Thymus (tissue), 11 donors: ENCODE measurements at regions not wholly inside any gene's neighbourhood (a gene's known extent, or its start where the extent isn't known, plus 50 kb on each side); places are given as distances from the start of the nearest gene placed in this dataset.
"Not testable (repeated sequence)": the region's sequence is repeated elsewhere in the genome, so short reads cannot be mapped to it uniquely, and the experiment has no call there.

Experiments
- DNase-seq, 9 donors: peaks; one replicate each; pipeline ENCODE4 v3.0.0-alpha.2; 2013; ENCODE audit warnings: low spot score in 9 of 9, low read depth in 6 of 9, missing footprints in 1 of 9
- H3K27ac ChIP-seq, 2 donors: one replicate each; pipeline ENCODE4 v1.5.1; 2013; ENCODE audit warnings: control low read depth in 1 of 2, low read depth in 1 of 2, low read length in 1 of 2, mild to moderate bottlenecking in 1 of 2, moderate library complexity in 1 of 2
- H3K27me3 ChIP-seq, 2 donors: one replicate each; pipeline ENCODE4 v1.5.1; 2013; ENCODE audit warnings: low read length in 1 of 2; ENCODE audit not compliant: control insufficient read depth in 2 of 2, insufficient read depth in 1 of 2
- H3K36me3 ChIP-seq, 2 donors: one replicate each; pipeline ENCODE4 v1.5.1; 2013; ENCODE audit warnings: low read length in 1 of 2, mild to moderate bottlenecking in 1 of 2, moderate library complexity in 1 of 2; ENCODE audit not compliant: control insufficient read depth in 2 of 2, insufficient read depth in 2 of 2
- H3K4me1 ChIP-seq, 2 donors: one replicate each; pipeline ENCODE4 v1.5.1; 2013; ENCODE audit warnings: low read length in 2 of 2; ENCODE audit not compliant: control insufficient read depth in 2 of 2, insufficient read depth in 2 of 2
- H3K4me3 ChIP-seq, 2 donors: one replicate each; pipeline ENCODE4 v1.5.1; 2013; ENCODE audit warnings: low read length in 2 of 2, control low read depth in 1 of 2, mild to moderate bottlenecking in 1 of 2
- H3K9me3 ChIP-seq, 2 donors: one replicate each; pipeline ENCODE4 v1.5.1; 2013; ENCODE audit warnings: low read length in 1 of 2, mild to moderate bottlenecking in 1 of 2; ENCODE audit not compliant: control insufficient read depth in 2 of 2, insufficient read depth in 1 of 2
- WGBS: extraction: QIAGEN DNeasy Blood & Tissue Kit; methylation state at CpG from one replicate; pipeline ENCODE4 v1.1.7; 2013; 5-methylcytosine and 5-hydroxymethylcytosine counted together
- donor health status: healthy.

GRCh38 chr21:10457765-10458164 is 63.6 kb upstream of the TPTE start:
- H3K27ac ChIP-seq, H3K9me3 ChIP-seq, H3K4me1 ChIP-seq, DNase-seq, H3K36me3 ChIP-seq, H3K4me3 ChIP-seq, H3K27me3 ChIP-seq: not testable (repeated sequence)
- WGBS = 56% methylated on average over 2 of the region's 2 CpGs

- peaks cover 5 to 10% of the 10 kb centered on the region in 2 donors for H3K9me3 ChIP-seq
- H3K4me3 ChIP-seq, DNase-seq, H3K27me3 ChIP-seq, H3K36me3 ChIP-seq, H3K4me1 ChIP-seq, H3K27ac ChIP-seq: not testable (repeated sequence)
- WGBS = 71% methylated on average over 5 of the region's 5 CpGs
Measured at GRCh38 chr21:10460957-10461356, 60.4 kb upstream of the TPTE start.

- not testable (repeated sequence) for H3K36me3 ChIP-seq, H3K27me3 ChIP-seq, H3K4me1 ChIP-seq, H3K27ac ChIP-seq, DNase-seq, H3K4me3 ChIP-seq
- H3K9me3 ChIP-seq = peaks cover 5 to 10% of the 10 kb centered on the region in 2 donors
- 77% methylated on average over 8 of the region's 8 CpGs for WGBS
Measured at GRCh38 chr21:10461445-10461844, 59.9 kb upstream of the TPTE start.

GRCh38 chr21:10463156-10463555 is 58.2 kb upstream of the TPTE start:
- no peaks in the 10 kb centered on the region for H3K4me1 ChIP-seq
- H3K27me3 ChIP-seq = no peaks in the 10 kb centered on the region
- H3K36me3 ChIP-seq = no peaks in the 10 kb centered on the region
- peaks cover 5 to 10% of the 10 kb centered on the region in 2 donors for H3K9me3 ChIP-seq
- no peak overlapping the region for H3K27ac ChIP-seq
- H3K4me3 ChIP-seq = no peak overlapping the region
- DNase-seq = no peak
- 50% methylated on average over 5 of the region's 5 CpGs for WGBS

- Histone ChIP-seq H3K36me3 (no peaks in the 10 kb centered on the region), H3K4me1 (no peaks in the 10 kb centered on the region), H3K4me3 (no peak overlapping the region), H3K27ac (no peak overlapping the region), H3K27me3 (no peaks in the 10 kb centered on the region), H3K9me3 (peaks cover 5 to 10% of the 10 kb centered on the region in 2 donors)
- DNase-seq = no peak
- WGBS = 51% methylated on average over 3 of the region's 3 CpGs
Measured at GRCh38 chr21:10464975-10465374, 56.4 kb upstream of the TPTE start.

GRCh38 chr21:10465524-10466110 is 55.8 kb upstream of the TPTE start:
- not testable (repeated sequence) for H3K27ac ChIP-seq, DNase-seq, H3K36me3 ChIP-seq, H3K27me3 ChIP-seq, H3K4me1 ChIP-seq, H3K4me3 ChIP-seq
- peaks cover 5 to 10% of the 10 kb centered on the region in 2 donors for H3K9me3 ChIP-seq
- 74% methylated on average over 10 of the region's 10 CpGs for WGBS

- 30% methylated on average over 2 of the region's 2 CpGs for WGBS
- H3K27ac ChIP-seq = no peak overlapping the region
Measured at GRCh38 chr21:10466200-10466599, 55.2 kb upstream of the TPTE start.

More at GRCh38 chr21:10466200-10466599, 55.2 kb upstream of the TPTE start:
- Histone ChIP-seq H3K4me1 (no peaks in the 10 kb centered on the region), H3K27me3 (no peaks in the 10 kb centered on the region), H3K4me3 (no peak overlapping the region), H3K9me3 (peaks cover 3 to 10% of the 10 kb centered on the region in 2 donors), H3K36me3 (no peaks in the 10 kb centered on the region)
- DNase-seq = no peak
